ENCODE measurements at regions not wholly inside any gene's neighbourhood (a gene's known extent, or its start where the extent isn't known, plus 50 kb on each side); places are given as distances from the start of the nearest gene placed in this dataset.

DNA sequence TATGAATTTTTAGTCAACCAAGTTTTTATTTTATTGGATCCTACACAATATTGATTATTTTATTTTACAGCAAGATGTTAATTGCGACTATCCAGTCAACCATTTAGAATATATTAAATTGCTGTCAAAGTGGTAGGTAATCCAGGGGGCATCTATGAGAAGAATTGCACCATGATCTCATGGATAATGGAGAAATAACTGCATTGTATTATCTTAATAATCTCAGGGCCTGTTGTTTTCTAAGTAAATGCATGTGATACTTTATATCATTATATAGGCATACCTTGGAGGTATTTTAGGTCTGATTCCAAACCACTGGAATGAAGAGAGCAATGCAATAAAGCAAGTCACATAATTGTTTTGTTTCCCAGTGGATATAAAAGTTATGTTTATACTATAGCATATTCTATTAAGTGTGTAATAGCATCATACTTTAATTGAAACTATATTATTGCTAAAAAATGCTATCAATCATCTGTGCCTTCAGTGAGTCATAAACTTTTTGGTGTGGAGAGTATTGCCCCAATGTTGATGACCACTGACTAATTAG lies 595.4 kb upstream of the CHORDC1 start:
- TF ChIP-seq, protein P1, sequence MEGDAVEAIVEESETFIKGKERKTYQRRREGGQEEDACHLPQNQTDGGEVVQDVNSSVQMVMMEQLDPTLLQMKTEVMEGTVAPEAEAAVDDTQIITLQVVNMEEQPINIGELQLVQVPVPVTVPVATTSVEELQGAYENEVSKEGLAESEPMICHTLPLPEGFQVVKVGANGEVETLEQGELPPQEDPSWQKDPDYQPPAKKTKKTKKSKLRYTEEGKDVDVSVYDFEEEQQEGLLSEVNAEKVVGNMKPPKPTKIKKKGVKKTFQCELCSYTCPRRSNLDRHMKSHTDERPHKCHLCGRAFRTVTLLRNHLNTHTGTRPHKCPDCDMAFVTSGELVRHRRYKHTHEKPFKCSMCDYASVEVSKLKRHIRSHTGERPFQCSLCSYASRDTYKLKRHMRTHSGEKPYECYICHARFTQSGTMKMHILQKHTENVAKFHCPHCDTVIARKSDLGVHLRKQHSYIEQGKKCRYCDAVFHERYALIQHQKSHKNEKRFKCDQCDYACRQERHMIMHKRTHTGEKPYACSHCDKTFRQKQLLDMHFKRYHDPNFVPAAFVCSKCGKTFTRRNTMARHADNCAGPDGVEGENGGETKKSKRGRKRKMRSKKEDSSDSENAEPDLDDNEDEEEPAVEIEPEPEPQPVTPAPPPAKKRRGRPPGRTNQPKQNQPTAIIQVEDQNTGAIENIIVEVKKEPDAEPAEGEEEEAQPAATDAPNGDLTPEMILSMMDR (IDR thresholded peaks at IDR 0.05; ENCODE audit: insufficient read depth, low read depth, low read length, missing control alignments), result no peak
- H3K4me3 ChIP-seq (ENCODE audit: low read length), result no peak overlapping the region
- DNase-seq (ENCODE audit: low read depth), result no peak

DNA sequence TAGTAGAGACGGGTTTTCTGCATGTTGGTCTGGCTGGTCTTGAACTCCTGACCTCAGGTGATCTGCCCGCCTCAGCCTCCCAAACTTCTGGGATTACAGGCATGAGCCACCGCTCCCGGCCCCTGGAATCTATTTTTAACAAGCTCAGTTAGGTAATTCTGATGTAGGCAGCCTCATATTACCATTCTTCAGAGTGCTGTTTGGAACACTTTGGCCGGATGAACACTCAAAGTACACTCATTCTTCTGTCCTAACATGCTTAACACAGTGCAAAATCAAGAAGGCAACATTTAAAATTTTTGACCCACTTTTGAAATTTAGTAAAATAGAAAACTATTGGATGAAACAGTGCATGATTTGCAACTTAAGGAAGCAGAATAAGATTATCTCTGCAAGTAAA lies 586.7 kb upstream of the CHORDC1 start:
- TF ChIP-seq, protein P1 (IDR thresholded peaks at IDR 0.05; ENCODE audit: insufficient read depth, low read depth, low read length, missing control alignments), result no peak
- H3K4me3 ChIP-seq (ENCODE audit: low read length), result no peak overlapping the region
- DNase-seq (ENCODE audit: low read depth), result peak; percentile 58

DNA sequence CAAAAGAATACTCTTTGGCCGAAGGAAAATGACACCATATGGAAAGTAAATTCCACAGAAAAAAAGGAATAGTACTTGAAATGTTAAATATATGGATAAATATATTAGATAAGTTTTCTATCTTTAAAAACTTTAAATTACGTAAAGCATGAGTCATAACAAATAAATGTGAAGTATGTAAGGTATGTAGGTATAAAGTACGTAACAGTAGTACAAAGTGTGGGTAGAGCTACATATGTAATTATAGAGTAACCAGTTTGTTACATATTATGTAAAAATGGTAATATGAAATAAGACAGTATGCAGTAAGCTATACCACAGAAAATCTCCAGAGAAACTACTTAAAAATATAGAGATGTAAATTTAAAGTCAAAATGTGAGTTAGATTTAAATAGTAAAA lies 582.3 kb upstream of the CHORDC1 start:
- no peak overlapping the region for H3K4me3 ChIP-seq (ENCODE audit: low read length)
- peak; percentile 10 for DNase-seq (ENCODE audit: low read depth)
- TF ChIP-seq, protein P1 (IDR thresholded peaks at IDR 0.05; ENCODE audit: insufficient read depth, low read depth, low read length, missing control alignments), result no peak

DNA sequence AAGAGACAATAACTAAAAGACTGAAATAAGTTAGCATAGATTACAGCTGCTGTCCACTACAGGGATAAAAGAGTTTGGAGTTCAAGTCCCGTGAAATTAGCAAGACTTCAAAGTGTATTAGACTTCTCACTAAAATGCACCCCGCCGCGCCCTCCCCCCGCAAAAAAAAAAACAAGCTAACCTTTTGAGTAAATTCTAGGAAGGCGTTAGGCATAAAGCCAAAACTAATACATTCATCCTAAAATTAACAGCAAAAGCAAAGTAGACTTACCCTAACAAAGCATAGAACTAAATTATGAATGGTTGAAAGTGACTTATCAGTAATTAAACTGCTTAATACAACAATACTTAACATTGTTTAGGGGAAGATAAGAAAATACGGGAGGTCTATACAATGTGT lies 581.0 kb upstream of the CHORDC1 start:
- no peak for DNase-seq (ENCODE audit: low read depth)
- no peak overlapping the region for H3K4me3 ChIP-seq (ENCODE audit: low read length)
- TF ChIP-seq, protein P1 (IDR thresholded peaks at IDR 0.05; ENCODE audit: insufficient read depth, low read depth, low read length, missing control alignments), result no peak

DNA sequence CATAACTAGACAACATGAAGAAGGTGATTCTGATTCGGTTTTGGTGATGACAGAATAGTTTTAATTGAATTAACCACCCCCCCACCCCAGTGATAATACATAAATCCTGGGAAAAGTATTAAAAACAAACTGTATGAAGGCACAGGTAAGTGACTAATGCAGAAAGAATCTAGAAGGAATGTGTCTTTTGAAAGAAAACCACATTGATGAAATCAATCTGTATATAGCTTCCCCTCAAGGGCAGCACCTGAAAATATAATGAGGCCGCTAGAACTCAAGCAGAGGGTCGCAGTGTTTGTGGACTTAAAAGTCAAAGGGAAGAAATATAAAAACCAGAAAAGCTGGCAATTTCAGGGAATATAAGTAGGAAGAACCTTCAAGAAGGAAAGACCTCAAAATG lies 580.5 kb upstream of the CHORDC1 start:
- TF ChIP-seq, protein P1 (IDR thresholded peaks at IDR 0.05; ENCODE audit: insufficient read depth, low read depth, low read length, missing control alignments), result no peak
- no peak overlapping the region for H3K4me3 ChIP-seq (ENCODE audit: low read length)
- DNase-seq (ENCODE audit: low read depth), result peak; percentile 59

DNA sequence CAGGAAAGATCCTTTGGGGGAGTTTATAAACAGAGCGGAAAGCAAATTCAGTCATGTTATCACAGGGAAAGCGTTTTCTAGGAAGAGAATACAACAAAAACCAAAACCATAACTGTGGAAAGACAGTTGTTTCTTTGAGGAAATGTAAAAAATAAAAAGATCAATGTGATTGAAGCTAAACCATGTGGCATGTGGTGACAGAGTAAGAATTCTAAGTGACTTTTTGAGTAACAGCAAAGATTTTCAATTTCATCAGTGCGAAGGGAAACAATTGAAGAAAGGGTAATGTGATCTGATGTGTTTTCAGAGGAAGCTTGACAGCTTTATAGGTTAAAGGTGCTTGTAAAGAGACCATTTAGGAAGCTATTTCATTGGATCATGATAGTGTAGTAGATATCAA lies 575.9 kb upstream of the CHORDC1 start:
- H3K4me3 ChIP-seq (ENCODE audit: low read length), result no peak overlapping the region
- TF ChIP-seq, protein P1 (IDR thresholded peaks at IDR 0.05; ENCODE audit: insufficient read depth, low read depth, low read length, missing control alignments), result no peak
- DNase-seq (ENCODE audit: low read depth), result no peak

DNA sequence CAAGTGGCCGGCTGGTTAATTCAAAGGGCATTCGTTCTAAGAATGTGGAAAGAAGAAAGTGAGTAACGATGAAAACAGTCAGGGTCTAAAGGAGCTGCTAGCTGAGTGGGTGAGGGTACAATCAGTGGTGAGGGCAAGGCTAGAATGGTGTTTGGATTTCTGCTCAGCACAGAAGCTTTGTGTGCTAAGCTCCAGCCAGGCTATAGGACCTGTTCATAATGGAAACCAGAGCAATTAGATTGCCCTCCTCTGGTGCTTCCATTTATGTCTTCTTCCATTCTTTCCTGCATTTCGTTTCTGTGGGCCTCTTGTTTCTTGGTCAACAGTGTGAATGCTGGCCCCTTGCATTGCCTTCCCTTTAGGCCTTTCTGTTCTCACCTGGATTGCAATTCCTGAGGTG lies 572.9 kb upstream of the CHORDC1 start:
- no peak overlapping the region for H3K4me3 ChIP-seq (ENCODE audit: low read length)
- DNase-seq (ENCODE audit: low read depth), result no peak

More for the DNA sequence above, 572.9 kb upstream of the CHORDC1 start:
- TF ChIP-seq, protein P1 (IDR thresholded peaks at IDR 0.05; ENCODE audit: insufficient read depth, low read depth, low read length, missing control alignments), result no peak

Data from epithelial cell of esophagus (primary cell).